ENCODE measurements at regions not wholly inside any gene's neighbourhood (a gene's known extent, or its start where the extent isn't known, plus 50 kb on each side); places are given as distances from the start of the nearest gene placed in this dataset.

DNA sequence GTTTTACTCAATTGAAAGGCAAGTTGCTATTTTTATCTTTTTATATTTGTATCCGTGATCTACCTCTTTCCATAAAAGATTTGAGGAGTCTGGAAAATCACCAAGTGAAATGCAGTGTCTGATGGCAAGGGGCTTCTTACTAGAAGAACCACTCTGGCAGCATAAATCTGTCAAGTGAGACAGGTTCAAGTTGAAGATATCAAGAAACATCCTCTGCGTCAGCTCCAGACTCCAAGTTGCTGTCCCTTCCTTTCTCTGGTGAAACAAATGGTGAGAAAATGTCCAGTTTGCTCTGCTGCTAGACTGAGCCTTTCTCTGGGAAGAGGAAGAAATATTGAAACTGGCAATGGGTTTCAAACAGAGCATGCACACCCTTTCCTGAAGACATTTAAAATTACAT is 411.2 kb downstream of the PLPP3 start:
- POLR2A ChIA-PET = no interaction called here
- H3K4me2 ChIP-seq (ENCODE audit: low read depth, low read length) = no peak overlapping the region
- peaks cover 18% of the 10 kb centered on the region for H3K4me1 ChIP-seq (ENCODE audit: insufficient read depth, low read length)
- H3K9ac ChIP-seq (ENCODE audit: insufficient read depth, low read depth, low read length) = no peak overlapping the region
- H3K27me3 ChIP-seq (ENCODE audit: control insufficient read depth in 1 of 2, insufficient read depth in 2 of 2, low read length in 2 of 2) = no peaks in the 10 kb centered on the region; a peak in 1 of 5 replicates
- no peak overlapping the region for H2AFZ ChIP-seq (ENCODE audit: low read length)
- no TSS peak for BruUV-seq (replicated peaks)
- no peak overlapping the region for H3K27ac ChIP-seq (ENCODE audit: extremely low read length, insufficient read depth, low read length)
- H3K79me2 ChIP-seq (ENCODE audit: insufficient read depth, low read length) = no peaks in the 10 kb centered on the region
- ATAC-seq (no peak), FAIRE-seq (no peak), DNase-seq (ENCODE audit: low spot score) (no peak)
- no peaks in the 10 kb centered on the region for H3K36me3 ChIP-seq (replicated peaks in 1 of 2; ENCODE audit: control insufficient read depth in 1 of 2, insufficient read depth in 2 of 2, low read length in 2 of 2)
- H3K4me3 ChIP-seq (replicated peaks in 1 of 3; ENCODE audit: insufficient read depth in 1 of 3, low read depth in 2 of 3, low read length in 3 of 3) = no peak overlapping the region
- CTCF ChIA-PET (ENCODE audit: low intra/inter-chr PET ratio, low total read pairs) = no interaction called here
- TF ChIP-seq, protein P1, sequence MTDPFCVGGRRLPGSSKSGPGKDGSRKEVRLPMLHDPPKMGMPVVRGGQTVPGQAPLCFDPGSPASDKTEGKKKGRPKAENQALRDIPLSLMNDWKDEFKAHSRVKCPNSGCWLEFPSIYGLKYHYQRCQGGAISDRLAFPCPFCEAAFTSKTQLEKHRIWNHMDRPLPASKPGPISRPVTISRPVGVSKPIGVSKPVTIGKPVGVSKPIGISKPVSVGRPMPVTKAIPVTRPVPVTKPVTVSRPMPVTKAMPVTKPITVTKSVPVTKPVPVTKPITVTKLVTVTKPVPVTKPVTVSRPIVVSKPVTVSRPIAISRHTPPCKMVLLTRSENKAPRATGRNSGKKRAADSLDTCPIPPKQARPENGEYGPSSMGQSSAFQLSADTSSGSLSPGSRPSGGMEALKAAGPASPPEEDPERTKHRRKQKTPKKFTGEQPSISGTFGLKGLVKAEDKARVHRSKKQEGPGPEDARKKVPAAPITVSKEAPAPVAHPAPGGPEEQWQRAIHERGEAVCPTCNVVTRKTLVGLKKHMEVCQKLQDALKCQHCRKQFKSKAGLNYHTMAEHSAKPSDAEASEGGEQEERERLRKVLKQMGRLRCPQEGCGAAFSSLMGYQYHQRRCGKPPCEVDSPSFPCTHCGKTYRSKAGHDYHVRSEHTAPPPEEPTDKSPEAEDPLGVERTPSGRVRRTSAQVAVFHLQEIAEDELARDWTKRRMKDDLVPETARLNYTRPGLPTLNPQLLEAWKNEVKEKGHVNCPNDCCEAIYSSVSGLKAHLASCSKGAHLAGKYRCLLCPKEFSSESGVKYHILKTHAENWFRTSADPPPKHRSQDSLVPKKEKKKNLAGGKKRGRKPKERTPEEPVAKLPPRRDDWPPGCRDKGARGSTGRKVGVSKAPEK (CRISPR knock-in tag; IDR thresholded peaks at IDR 0.05; ENCODE audit: borderline replicate concordance) = no peak
- TF ChIP-seq, protein P2, sequence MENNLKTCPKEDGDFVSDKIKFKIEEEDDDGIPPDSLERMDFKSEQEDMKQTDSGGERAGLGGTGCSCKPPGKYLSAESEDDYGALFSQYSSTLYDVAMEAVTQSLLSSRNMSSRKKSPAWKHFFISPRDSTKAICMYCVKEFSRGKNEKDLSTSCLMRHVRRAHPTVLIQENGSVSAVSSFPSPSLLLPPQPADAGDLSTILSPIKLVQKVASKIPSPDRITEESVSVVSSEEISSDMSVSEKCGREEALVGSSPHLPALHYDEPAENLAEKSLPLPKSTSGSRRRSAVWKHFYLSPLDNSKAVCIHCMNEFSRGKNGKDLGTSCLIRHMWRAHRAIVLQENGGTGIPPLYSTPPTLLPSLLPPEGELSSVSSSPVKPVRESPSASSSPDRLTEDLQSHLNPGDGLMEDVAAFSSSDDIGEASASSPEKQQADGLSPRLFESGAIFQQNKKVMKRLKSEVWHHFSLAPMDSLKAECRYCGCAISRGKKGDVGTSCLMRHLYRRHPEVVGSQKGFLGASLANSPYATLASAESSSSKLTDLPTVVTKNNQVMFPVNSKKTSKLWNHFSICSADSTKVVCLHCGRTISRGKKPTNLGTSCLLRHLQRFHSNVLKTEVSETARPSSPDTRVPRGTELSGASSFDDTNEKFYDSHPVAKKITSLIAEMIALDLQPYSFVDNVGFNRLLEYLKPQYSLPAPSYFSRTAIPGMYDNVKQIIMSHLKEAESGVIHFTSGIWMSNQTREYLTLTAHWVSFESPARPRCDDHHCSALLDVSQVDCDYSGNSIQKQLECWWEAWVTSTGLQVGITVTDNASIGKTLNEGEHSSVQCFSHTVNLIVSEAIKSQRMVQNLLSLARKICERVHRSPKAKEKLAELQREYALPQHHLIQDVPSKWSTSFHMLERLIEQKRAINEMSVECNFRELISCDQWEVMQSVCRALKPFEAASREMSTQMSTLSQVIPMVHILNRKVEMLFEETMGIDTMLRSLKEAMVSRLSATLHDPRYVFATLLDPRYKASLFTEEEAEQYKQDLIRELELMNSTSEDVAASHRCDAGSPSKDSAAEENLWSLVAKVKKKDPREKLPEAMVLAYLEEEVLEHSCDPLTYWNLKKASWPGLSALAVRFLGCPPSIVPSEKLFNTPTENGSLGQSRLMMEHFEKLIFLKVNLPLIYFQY (CRISPR knock-in tag; IDR thresholded peaks at IDR 0.05; ENCODE audit: borderline replicate concordance) = no peak
- TF ChIP-seq NFE2L2 (IDR thresholded peaks at IDR 0.05; ENCODE audit: low read length) (no peak), SP1 (IDR thresholded peaks at IDR 0.05) (no peak), SP1 (CRISPR knock-in tag; IDR thresholded peaks at IDR 0.05) (no peak), ZKSCAN1 (IDR thresholded peaks at IDR 0.05; ENCODE audit: low read length) (no peak), SPEN (CRISPR knock-in tag; IDR thresholded peaks at IDR 0.05; ENCODE audit: low read depth) (no peak), ZNF790 (CRISPR knock-in tag; IDR thresholded peaks at IDR 0.05; ENCODE audit: borderline replicate concordance) (no peak), GATAD2A (CRISPR knock-in tag; IDR thresholded peaks at IDR 0.05) (no peak), ZNF44 (CRISPR knock-in tag; IDR thresholded peaks at IDR 0.05) (no peak)
- TF ChIP-seq, protein P3, sequence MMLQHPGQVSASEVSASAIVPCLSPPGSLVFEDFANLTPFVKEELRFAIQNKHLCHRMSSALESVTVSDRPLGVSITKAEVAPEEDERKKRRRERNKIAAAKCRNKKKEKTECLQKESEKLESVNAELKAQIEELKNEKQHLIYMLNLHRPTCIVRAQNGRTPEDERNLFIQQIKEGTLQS (CRISPR knock-in tag; IDR thresholded peaks at IDR 0.05) = no peak
- TF ChIP-seq, protein P4, sequence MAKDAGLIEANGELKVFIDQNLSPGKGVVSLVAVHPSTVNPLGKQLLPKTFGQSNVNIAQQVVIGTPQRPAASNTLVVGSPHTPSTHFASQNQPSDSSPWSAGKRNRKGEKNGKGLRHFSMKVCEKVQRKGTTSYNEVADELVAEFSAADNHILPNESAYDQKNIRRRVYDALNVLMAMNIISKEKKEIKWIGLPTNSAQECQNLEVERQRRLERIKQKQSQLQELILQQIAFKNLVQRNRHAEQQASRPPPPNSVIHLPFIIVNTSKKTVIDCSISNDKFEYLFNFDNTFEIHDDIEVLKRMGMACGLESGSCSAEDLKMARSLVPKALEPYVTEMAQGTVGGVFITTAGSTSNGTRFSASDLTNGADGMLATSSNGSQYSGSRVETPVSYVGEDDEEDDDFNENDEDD (CRISPR knock-in tag; IDR thresholded peaks at IDR 0.05; ENCODE audit: borderline replicate concordance) = no peak
- WGBS (ENCODE audit: low lambda C conversion rate) = 87% methylated on average over 2 of the region's 2 CpGs
- H3K9me3 ChIP-seq (ENCODE audit: low read length) = no peaks in the 10 kb centered on the region
- in situ Hi-C loops (cut with HindIII; ENCODE audit: extremely low pct_ligation_motif_present, low pct_unique_long_range_greater_than_20kb) = no loop called here
- intact Hi-C loops (cut with micrococcal nuclease; ENCODE audit: unreplicated experiment) = no loop called here
- no peaks in the 10 kb centered on the region for H4K20me1 ChIP-seq (ENCODE audit: insufficient read depth, low read length)
